Ascending aorta (tissue), 2 donors: ENCODE measurements at regions not wholly inside any gene's neighbourhood (a gene's known extent, or its start where the extent isn't known, plus 50 kb on each side); places are given as distances from the start of the nearest gene placed in this dataset.
"Not testable (repeated sequence)": the region's sequence is repeated elsewhere in the genome, so short reads cannot be mapped to it uniquely, and the experiment has no call there.

Experiments
- DNase-seq, 2 donors: peaks; one replicate each; pipeline ENCODE4 v3.0.0-alpha.2; 2019; ENCODE audit warnings: low spot score in 2 of 2
- H3K27ac ChIP-seq, 2 donors: fragments of 200-600 bp; sonication (generic); one replicate each; pipeline ENCODE4 v1.5.1; 2016 to 2017; ENCODE audit warnings: mild to moderate bottlenecking in 1 of 2
- H3K27me3 ChIP-seq: fragments of 200-600 bp; sonication (generic); one replicate; pipeline ENCODE4 v1.5.1; 2017
- H3K36me3 ChIP-seq, 2 donors: fragments of 200-600 bp; sonication (generic); one replicate each; pipeline ENCODE4 v1.5.1; 2016
- H3K4me1 ChIP-seq, 2 donors: fragments of 200-600 bp; sonication (generic); one replicate each; pipeline ENCODE4 v1.5.1; 2016 to 2017; ENCODE audit warnings: mild to moderate bottlenecking in 1 of 2
- H3K4me3 ChIP-seq, 2 donors: fragments of 200-600 bp; sonication (generic); one replicate each; pipeline ENCODE4 v1.5.1; 2016 to 2017; ENCODE audit warnings: mild to moderate bottlenecking in 1 of 2
- H3K9me3 ChIP-seq, 2 donors: fragments of 200-600 bp; sonication (generic); one replicate each; pipeline ENCODE4 v1.5.1; 2016
- CTCF ChIP-seq, 3 experiments: fragments of 200-600 bp in 2 of 3; fragments of 450-650 bp in 1 of 3; sonication (generic) in 2 of 3; IDR thresholded peaks; one replicate each; pipeline ENCODE4 v1.5.1; 2016 to 2019; ENCODE audit warnings: antibody characterized with exemption in 3 of 3, mild to moderate bottlenecking in 1 of 3, moderate library complexity in 1 of 3
- intact Hi-C: fragments of 100-400 bp; cut with DNase I; formaldehyde crosslinking; loops from one replicate; pipeline ENCODE4 v1.15.1; 2023

DNA sequence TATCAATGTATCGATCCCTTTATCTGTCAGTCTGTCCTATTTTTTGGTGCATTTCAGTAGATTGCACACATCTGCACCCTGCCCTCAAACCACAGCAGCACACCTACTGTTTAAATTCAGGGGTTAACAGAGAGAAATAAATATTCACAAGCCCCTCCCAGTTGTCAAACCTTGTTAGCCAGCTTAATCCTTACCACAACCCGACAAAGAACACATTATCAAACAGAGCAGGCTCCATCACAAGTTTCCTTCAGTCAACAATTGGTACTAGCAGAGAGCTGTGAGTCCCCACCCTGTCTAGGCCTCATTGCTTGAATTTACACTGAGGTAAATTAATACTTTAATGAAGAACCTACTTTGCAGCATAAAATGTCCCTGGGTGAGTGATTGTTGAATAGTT, 249.8 kb downstream of the FNDC1 start:
- Histone ChIP-seq H3K27ac (no peak overlapping the region), H3K36me3 (no peaks in the 10 kb centered on the region), H3K27me3 (no peaks in the 10 kb centered on the region), H3K9me3 (peaks cover 0 to 25% of the 10 kb centered on the region in 2 donors), H3K4me1 (peaks cover 0 to 2% of the 10 kb centered on the region in 2 donors), H3K4me3 (no peak overlapping the region)
- TF ChIP-seq CTCF (IDR thresholded peaks at IDR 0.05) = no peak
- DNase-seq = no peak
- intact Hi-C loops = no loop called here

- no peak overlapping the region for H3K4me3 ChIP-seq
- no peak overlapping the region for H3K27ac ChIP-seq
- H3K36me3 ChIP-seq = no peaks in the 10 kb centered on the region
- H3K27me3 ChIP-seq = no peaks in the 10 kb centered on the region
- H3K4me1 ChIP-seq = no peaks in the 10 kb centered on the region
- H3K9me3 ChIP-seq = peaks cover 0 to 25% of the 10 kb centered on the region in 2 donors
- DNase-seq = no peak
- no peak for TF ChIP-seq CTCF (IDR thresholded peaks at IDR 0.05)
- intact Hi-C loops = no loop called here
These were observed 247.8 kb downstream of the FNDC1 start for GRCh38 chr6:159416891-159417560.

- H3K27me3 ChIP-seq = no peaks in the 10 kb centered on the region
- no peak overlapping the region for H3K27ac ChIP-seq
- no peak for DNase-seq
- intact Hi-C loops = no loop called here
- TF ChIP-seq CTCF (IDR thresholded peaks at IDR 0.05) = no peak
- H3K36me3 ChIP-seq = no peaks in the 10 kb centered on the region
- no peaks in the 10 kb centered on the region for H3K4me1 ChIP-seq
- H3K9me3 ChIP-seq = peaks cover 0 to 25% of the 10 kb centered on the region in 2 donors
- H3K4me3 ChIP-seq = no peak overlapping the region
These were observed 246.3 kb downstream of the FNDC1 start for GRCh38 chr6:159415540-159415939.

DNA sequence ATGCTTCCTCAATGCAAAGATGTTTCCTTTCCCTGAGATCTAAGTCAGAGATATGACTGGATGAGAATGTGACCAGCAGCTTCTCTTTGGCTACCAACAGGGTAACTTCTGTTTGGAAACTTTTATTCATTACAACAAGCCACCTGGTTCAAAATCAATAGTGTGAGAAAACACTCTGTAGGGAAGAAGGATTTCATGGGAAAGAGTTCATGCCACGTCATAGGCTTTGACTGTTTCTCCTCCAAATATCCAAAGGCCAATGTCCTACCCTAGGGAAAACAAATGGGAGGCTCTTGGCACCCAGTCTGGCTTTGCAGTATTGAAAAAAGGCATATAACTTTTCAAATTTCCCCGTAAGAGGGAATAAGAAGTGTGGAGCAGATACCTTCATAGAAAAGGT, 245.5 kb downstream of the FNDC1 start:
- H3K4me1 ChIP-seq = no peaks in the 10 kb centered on the region
- no peak overlapping the region for H3K27ac ChIP-seq
- H3K4me3 ChIP-seq = no peak overlapping the region
- intact Hi-C loops = no loop called here
- TF ChIP-seq CTCF (IDR thresholded peaks at IDR 0.05) = no peak
- H3K9me3 ChIP-seq = peaks cover 0 to 25% of the 10 kb centered on the region in 2 donors
- no peaks in the 10 kb centered on the region for H3K36me3 ChIP-seq
- no peaks in the 10 kb centered on the region for H3K27me3 ChIP-seq
- DNase-seq = no peak

DNA sequence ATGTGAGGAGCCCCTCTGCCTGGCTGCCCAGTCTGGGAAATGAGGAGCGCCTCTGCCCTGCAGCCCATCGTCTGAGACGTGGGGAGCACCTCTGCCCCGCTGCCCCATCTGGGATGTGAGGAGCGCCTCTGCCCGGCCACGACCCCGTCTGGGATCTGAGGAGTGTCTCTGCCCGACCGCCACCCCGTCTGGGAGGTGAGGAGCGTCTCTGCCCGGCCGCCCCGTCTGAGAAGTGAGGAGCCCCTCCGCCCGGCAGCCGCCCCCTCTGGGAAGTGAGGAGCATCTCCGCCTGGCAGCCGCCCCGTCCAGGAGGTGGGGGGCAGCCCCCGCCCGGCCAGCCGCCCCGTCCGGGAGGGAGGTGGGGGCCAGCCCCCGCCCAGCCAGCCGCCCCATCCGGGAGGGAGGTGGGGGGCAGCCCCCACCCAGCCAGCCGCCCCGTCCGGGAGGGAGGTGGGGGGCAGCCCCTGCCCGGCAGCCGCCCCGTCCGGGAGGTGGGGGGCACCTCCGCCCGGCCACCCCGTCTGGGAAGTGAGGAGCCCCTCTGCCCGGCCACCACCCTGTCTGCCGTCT, 238.1 kb downstream of the FNDC1 start:
- intact Hi-C loops, DNase-seq, H3K27ac ChIP-seq, H3K9me3 ChIP-seq, H3K36me3 ChIP-seq, H3K4me3 ChIP-seq, H3K27me3 ChIP-seq, H3K4me1 ChIP-seq: not testable (repeated sequence)

DNA sequence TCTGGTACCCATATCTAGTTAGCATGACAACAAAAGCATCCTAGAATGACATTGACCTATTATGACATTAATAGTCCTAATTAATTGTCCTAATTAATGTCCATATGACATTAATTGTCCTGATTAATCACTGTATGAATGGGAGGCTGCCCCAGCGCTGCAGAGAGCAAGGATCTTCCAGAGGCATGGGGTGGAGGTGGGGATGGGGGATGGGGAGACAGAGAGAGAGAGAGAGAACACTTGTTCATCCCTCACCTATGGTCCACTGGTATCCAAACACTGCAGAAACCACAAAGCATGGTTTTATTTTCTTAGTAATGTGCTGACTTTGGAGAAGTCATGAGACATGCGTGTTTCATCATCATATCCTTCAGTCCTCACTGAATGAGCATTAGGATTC, 235.1 kb downstream of the FNDC1 start:
- H3K4me3 ChIP-seq = no peak overlapping the region
- no peaks in the 10 kb centered on the region for H3K36me3 ChIP-seq
- no peaks in the 10 kb centered on the region for H3K27me3 ChIP-seq
- DNase-seq = no peak
- intact Hi-C loops = no loop called here
- H3K4me1 ChIP-seq = no peaks in the 10 kb centered on the region
- TF ChIP-seq CTCF (IDR thresholded peaks at IDR 0.05) = no peak
- H3K27ac ChIP-seq = no peak overlapping the region
- H3K9me3 ChIP-seq = no peaks in the 10 kb centered on the region
